ENCODE measurements at regions not wholly inside any gene's neighbourhood (a gene's known extent, or its start where the extent isn't known, plus 50 kb on each side); places are given as distances from the start of the nearest gene placed in this dataset.

DNA sequence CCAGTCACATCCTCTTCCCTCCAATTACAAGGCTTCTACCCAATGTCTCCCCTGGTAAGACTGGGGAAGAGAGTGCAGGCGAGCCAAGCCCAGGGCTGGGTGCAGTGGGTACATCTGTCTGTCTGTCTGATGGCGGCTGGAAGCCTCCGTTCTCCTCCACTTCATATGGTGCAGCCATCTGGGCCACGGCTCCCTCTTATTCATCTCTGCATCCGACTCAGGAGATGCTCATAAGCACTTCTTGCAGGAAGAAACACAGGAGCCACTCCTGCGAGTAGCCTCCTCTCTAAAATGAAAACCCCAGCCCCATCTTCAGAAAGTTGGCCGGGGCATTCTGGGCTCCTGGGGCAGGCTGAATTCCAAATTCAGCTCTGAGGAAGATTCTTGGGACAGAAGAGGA is 67.5 kb upstream of the SLC6A6 start:
- TF ChIP-seq RAD21 (IDR thresholded peaks at IDR 0.05; ENCODE audit: low read length): no peak
- no peak for TF ChIP-seq CTCF (conservative IDR thresholded peaks at IDR 0.05; ENCODE audit: low read depth, low read length)
